ENCODE measurements at regions not wholly inside any gene's neighbourhood (a gene's known extent, or its start where the extent isn't known, plus 50 kb on each side); places are given as distances from the start of the nearest gene placed in this dataset.

DNA sequence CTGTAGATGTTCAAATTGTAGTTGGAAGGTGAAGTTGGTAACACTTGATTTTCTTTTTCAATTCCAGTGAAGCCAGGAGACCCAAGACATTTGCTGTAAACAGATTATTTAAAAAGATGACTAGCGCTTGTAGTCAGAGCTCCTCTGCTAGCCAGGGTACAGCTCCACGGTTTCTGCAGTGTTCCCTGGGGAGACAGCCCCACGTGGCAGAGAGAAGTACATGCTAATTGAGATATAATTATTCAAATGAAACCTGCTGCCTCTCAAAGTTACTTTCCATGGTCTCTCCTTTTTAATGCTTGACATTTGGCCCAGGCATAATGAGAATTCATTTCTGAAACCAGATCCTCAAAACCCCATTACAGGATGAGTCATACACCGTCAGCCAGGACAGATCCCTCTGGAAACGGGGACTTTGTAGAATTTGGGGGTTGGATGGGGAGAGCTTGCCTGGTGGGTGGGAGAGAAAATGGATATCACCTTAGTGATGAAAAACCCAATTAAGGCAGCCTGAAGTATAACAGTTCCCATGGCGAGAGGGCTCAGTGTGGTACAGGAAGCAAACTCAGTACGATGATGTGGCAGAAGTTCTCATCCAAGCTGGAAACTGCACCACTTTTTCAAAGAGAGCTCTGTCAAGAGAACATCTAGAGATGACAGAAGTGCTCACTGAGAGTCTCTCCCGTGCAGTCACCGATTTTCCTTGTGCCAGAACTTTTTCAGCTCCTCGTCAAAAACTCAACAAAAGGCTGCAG, 637.7 kb upstream of the TMEM132C start:
- TF ChIP-seq GATA2 (IDR thresholded peaks at IDR 0.05; ENCODE audit: low read depth, low read length) (no peak), GATA3 (IDR thresholded peaks at IDR 0.05; ENCODE audit: low read depth, low read length) (no peak)

Data from SH-SY5Y (cell line).